ENCODE measurements at regions not wholly inside any gene's neighbourhood (a gene's known extent, or its start where the extent isn't known, plus 50 kb on each side); places are given as distances from the start of the nearest gene placed in this dataset.

DNA sequence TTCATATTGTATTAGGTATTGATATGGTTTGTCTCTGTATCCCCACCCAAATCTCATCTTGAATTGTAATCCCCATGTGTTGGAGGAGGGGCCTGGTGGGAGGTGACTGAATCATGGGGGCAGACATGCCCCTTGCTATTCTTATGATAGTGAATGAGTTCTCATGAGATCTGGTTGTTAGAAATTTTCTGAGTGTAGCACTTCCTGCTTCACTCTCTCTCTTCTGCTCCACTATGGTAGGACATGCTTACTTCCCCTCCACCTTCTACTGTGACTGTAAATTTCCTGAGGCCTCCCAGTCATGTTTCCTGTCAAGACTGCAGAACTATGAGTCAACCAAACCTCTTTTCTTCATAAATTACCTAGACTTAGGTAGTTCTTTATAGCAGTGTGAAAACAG lies 187.4 kb upstream of the SLC24A2 start:
- TF ChIP-seq YY1 (IDR thresholded peaks at IDR 0.05; ENCODE audit: insufficient read depth, insufficient read length) (no peak), ZNF274 (IDR thresholded peaks at IDR 0.05; ENCODE audit: low read depth, low read length) (no peak), SUZ12 (IDR thresholded peaks at IDR 0.05; ENCODE audit: extremely low read depth, insufficient read depth, insufficient read length) (no peak)
